Keratinocyte (primary cell): ENCODE measurements at regions not wholly inside any gene's neighbourhood (a gene's known extent, or its start where the extent isn't known, plus 50 kb on each side); places are given as distances from the start of the nearest gene placed in this dataset.

Source experiments
- DNase-seq: peaks from one replicate; pipeline ENCODE4 v3.0.0-alpha.2; 2011; ENCODE audit warnings: low read depth, missing footprints, low spot score
- FAIRE-seq: peaks from 2 replicates; lab custom pipeline; 2011; peaks lifted over from hg19 to GRCh38; lab: Jason Lieb, UNC
- H2AFZ ChIP-seq: 2 replicates; pipeline ENCODE4 v1.6.0; 2012; ENCODE audit warnings: low read length, control low read depth, inconsistent platforms; ENCODE audit not compliant: control insufficient read depth
- H3K27ac ChIP-seq: 2 replicates; pipeline ENCODE4 v1.5.1; 2011; ENCODE audit warnings: low read length; ENCODE audit not compliant: control insufficient read depth, insufficient read depth
- H3K27me3 ChIP-seq: 3 replicates; pipeline ENCODE4 v1.6.0; 2011; ENCODE audit warnings: low read length; ENCODE audit not compliant: control insufficient read depth, insufficient read depth; ENCODE audit errors: extremely low read depth
- H3K36me3 ChIP-seq, 2 experiments: 2 replicates in 1 of 2; 3 replicates in 1 of 2; pipeline ENCODE4 v1.5.1; 2011; ENCODE audit warnings: low read length in 2 of 2, mild to moderate bottlenecking in 1 of 2; ENCODE audit not compliant: control insufficient read depth in 2 of 2, insufficient read depth in 2 of 2; ENCODE audit errors: extremely low read depth in 1 of 2
- H3K4me1 ChIP-seq: 3 replicates; pipeline ENCODE4 v1.5.1; 2011; ENCODE audit warnings: low read length; ENCODE audit not compliant: control insufficient read depth, insufficient read depth; ENCODE audit errors: extremely low read depth
- H3K4me2 ChIP-seq: 3 replicates; pipeline ENCODE4 v1.6.0; 2011; ENCODE audit warnings: low read depth, low read length; ENCODE audit not compliant: control insufficient read depth, insufficient read depth; ENCODE audit errors: extremely low read depth
- H3K4me3 ChIP-seq, 3 experiments: fragments of 200-600 bp in 1 of 3; sonication (generic) in 1 of 3; 2 replicates in 2 of 3; 3 replicates in 1 of 3; pipeline ENCODE4 v1.5.1; 2011 to 2016; ENCODE audit warnings: low read length in 3 of 3, mild to moderate bottlenecking in 3 of 3, control low read depth in 2 of 3, inconsistent platforms in 1 of 3, low read depth in 1 of 3, mixed read lengths in 1 of 3, mixed run types in 1 of 3, moderate library complexity in 1 of 3; ENCODE audit not compliant: control insufficient read depth in 2 of 3, insufficient read depth in 2 of 3; ENCODE audit errors: extremely low read depth in 1 of 3
- H3K79me2 ChIP-seq: 2 replicates; pipeline ENCODE4 v1.6.0; 2012; ENCODE audit warnings: low read length; ENCODE audit not compliant: control insufficient read depth, insufficient read depth
- H3K9ac ChIP-seq: 3 replicates; pipeline ENCODE4 v1.6.0; 2011; ENCODE audit warnings: low read length; ENCODE audit not compliant: control insufficient read depth, insufficient read depth; ENCODE audit errors: extremely low read depth
- H3K9me1 ChIP-seq: 3 replicates; pipeline ENCODE4 v1.6.0; 2011; ENCODE audit warnings: low read length; ENCODE audit not compliant: control insufficient read depth, insufficient read depth; ENCODE audit errors: extremely low read depth
- H3K9me3 ChIP-seq: 2 replicates; pipeline ENCODE4 v1.5.1; 2012; ENCODE audit warnings: low read depth, low read length; ENCODE audit not compliant: control insufficient read depth
- H4K20me1 ChIP-seq: 3 replicates; pipeline ENCODE4 v1.6.0; 2011; ENCODE audit warnings: low read length; ENCODE audit not compliant: control insufficient read depth, insufficient read depth; ENCODE audit errors: extremely low read depth
- CTCF ChIP-seq, 3 experiments: IDR thresholded peaks in 1 of 3; conservative IDR thresholded peaks in 1 of 3; optimal IDR thresholded peaks in 1 of 3; 2 replicates in 2 of 3; 3 replicates in 1 of 3; pipeline versions ENCODE3 to v1.5.1; 2011; ENCODE audit warnings: low read length in 3 of 3, mild to moderate bottlenecking in 3 of 3, moderate library complexity in 2 of 3, control low read depth in 1 of 3, inconsistent platforms in 1 of 3; ENCODE audit not compliant: insufficient read depth in 2 of 3; ENCODE audit errors: extremely low read depth in 1 of 3
- EZH2 ChIP-seq: IDR thresholded peaks from one replicate; pipeline ENCODE4 v1.6.1; 2012; ENCODE audit warnings: inconsistent platforms, mild to moderate bottlenecking, low read length, moderate library complexity
- dilution Hi-C: fragments of 300-500 bp; cut with MboI; formaldehyde crosslinking; loops from one replicate; pipeline ENCODE4 v1.7.0; 2020; ENCODE audit warnings: low sequenced_read_pairs; ENCODE audit not compliant: extremely low pct_ligation_motif_present

DNA sequence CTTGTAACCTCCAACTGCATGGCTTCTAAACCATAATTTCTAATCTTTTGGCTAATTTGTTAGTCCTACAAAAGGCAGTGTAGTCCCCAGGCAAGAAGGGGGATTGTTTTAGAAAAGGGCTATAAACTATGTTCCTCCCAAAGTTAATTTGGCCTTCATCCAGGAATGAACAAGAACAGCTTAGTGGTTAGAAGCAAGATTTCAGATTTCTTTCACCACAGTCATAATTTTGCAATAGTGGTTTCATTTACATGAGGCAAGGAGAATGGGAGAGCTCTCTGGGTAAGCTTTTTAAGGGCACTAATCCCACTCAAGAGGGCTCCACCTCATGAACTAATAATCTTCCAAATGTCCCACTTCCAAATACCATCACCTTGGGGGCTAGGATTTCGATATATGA, 1353.9 kb downstream of the NCAM2 start:
- Histone ChIP-seq H3K36me3 (no peaks in the 10 kb centered on the region), H3K4me2 (no peak overlapping the region), H2AFZ (no peak overlapping the region), H3K4me1 (peaks cover 6% of the 10 kb centered on the region), H4K20me1 (no peaks in the 10 kb centered on the region), H3K79me2 (no peaks in the 10 kb centered on the region), H3K27me3 (no peaks in the 10 kb centered on the region), H3K27ac (no peak overlapping the region), H3K9me3 (no peaks in the 10 kb centered on the region), H3K9ac (no peak overlapping the region), H3K4me3 (no peak overlapping the region), H3K9me1 (no peaks in the 10 kb centered on the region)
- DNase-seq (no peak), FAIRE-seq (no peak)
- TF ChIP-seq EZH2 (no peak), CTCF (optimal IDR thresholded peaks at IDR 0.05 in 1 of 3, IDR thresholded peaks at IDR 0.05 in 1 of 3, conservative IDR thresholded peaks at IDR 0.05 in 1 of 3; ENCODE audit: extremely low read depth in 1 of 3, insufficient read depth in 2 of 3, low read length in 3 of 3) (no peak)
- dilution Hi-C loops: no loop called here

DNA sequence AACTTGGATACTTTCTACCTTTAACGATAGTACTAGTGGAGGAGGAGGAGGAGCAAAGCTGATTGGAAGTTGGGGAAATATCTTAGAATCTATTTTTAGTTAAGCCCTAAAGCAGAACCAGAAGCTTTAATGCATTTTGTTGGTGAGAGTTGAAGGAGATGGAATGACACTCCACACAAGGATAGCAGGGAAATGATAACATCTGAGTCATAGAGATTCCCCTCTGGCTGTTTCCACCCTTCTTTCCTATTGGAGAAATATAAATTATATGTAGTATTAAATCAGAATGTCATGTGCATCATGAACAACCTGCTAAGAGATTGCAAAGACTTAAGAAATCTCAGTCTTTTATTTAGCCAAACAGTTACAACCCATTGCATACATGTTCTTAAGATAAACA, 1357.7 kb downstream of the NCAM2 start:
- no peaks in the 10 kb centered on the region for H4K20me1 ChIP-seq
- no peak overlapping the region for H3K9ac ChIP-seq
- H2AFZ ChIP-seq: no peak overlapping the region
- no peak overlapping the region for H3K4me2 ChIP-seq
- no peaks in the 10 kb centered on the region for H3K36me3 ChIP-seq
- no peak overlapping the region for H3K27ac ChIP-seq
- no peaks in the 10 kb centered on the region for H3K79me2 ChIP-seq
- H3K9me3 ChIP-seq: no peaks in the 10 kb centered on the region
- peaks cover 6% of the 10 kb centered on the region for H3K4me1 ChIP-seq
- DNase-seq: no peak
- no peaks in the 10 kb centered on the region for H3K9me1 ChIP-seq
- TF ChIP-seq CTCF (optimal IDR thresholded peaks at IDR 0.05 in 1 of 3, IDR thresholded peaks at IDR 0.05 in 1 of 3, conservative IDR thresholded peaks at IDR 0.05 in 1 of 3; ENCODE audit: extremely low read depth in 1 of 3, insufficient read depth in 2 of 3, low read length in 3 of 3) (no peak), EZH2 (no peak)
- dilution Hi-C loops: no loop called here
- no peaks in the 10 kb centered on the region for H3K27me3 ChIP-seq
- H3K4me3 ChIP-seq: no peak overlapping the region
- FAIRE-seq: no peak
